Endothelial cell of umbilical vein (primary cell): ENCODE measurements at regions not wholly inside any gene's neighbourhood (a gene's known extent, or its start where the extent isn't known, plus 50 kb on each side); places are given as distances from the start of the nearest gene placed in this dataset.

Experiments used
- BruUV-seq: library from RNA; stranded (reverse); fragments of 400-500 nt; replicated peaks from 2 replicates; lab custom pipeline; 2021; lab: Mats Ljungman, UMichigan
- CTCF ChIA-PET: fragments of 300-600, 350-600 bp; sonication (Branson Sonifier 250); formaldehyde crosslinking; loops from one replicate; lab custom pipeline; 2021; ENCODE audit warnings: antibody characterized with exemption, inconsistent platforms; lab: Charles Lee
- POLR2A ChIA-PET: fragments of 300-600, 350-600 bp; sonication (Branson Sonifier 250); formaldehyde crosslinking; loops from one replicate; lab custom pipeline; 2021; ENCODE audit warnings: antibody characterized with exemption, inconsistent platforms; lab: Charles Lee
- DNase-seq: peaks from one replicate; pipeline ENCODE4 v3.0.0-alpha.2; 2011; ENCODE audit warnings: low read depth, low spot score
- FAIRE-seq: peaks from 2 replicates; lab custom pipeline; 2011; peaks lifted over from hg19 to GRCh38; lab: Jason Lieb, UNC
- H2AFZ ChIP-seq: 2 replicates; pipeline ENCODE4 v1.6.0; 2012; ENCODE audit warnings: low read depth, low read length, control low read depth, inconsistent platforms
- H3K27ac ChIP-seq: 2 replicates; pipeline ENCODE4 v1.5.1; 2011; ENCODE audit warnings: low read depth, mild to moderate bottlenecking, control low read depth, low read length, moderate library complexity; ENCODE audit not compliant: insufficient read depth
- H3K27me3 ChIP-seq, 2 experiments: 2 replicates each; pipeline versions ENCODE4 v1.6.0 to v1.6.1; 2011; ENCODE audit warnings: low read length in 2 of 2, mixed read lengths in 1 of 2; ENCODE audit not compliant: control insufficient read depth in 2 of 2, insufficient read depth in 2 of 2
- H3K36me3 ChIP-seq, 2 experiments: 2 replicates in 1 of 2; 3 replicates in 1 of 2; pipeline ENCODE4 v1.5.1; 2011; ENCODE audit warnings: low read length in 2 of 2, mild to moderate bottlenecking in 1 of 2, moderate library complexity in 1 of 2; ENCODE audit not compliant: control insufficient read depth in 2 of 2, insufficient read depth in 2 of 2; ENCODE audit errors: extremely low read depth in 1 of 2
- H3K4me1 ChIP-seq: 3 replicates; pipeline ENCODE4 v1.5.1; 2011; ENCODE audit warnings: mild to moderate bottlenecking, low read length; ENCODE audit not compliant: control insufficient read depth, insufficient read depth; ENCODE audit errors: extremely low read depth
- H3K4me2 ChIP-seq: 2 replicates; pipeline ENCODE4 v1.6.1; 2011; ENCODE audit warnings: low read length, control low read depth, mixed read lengths; ENCODE audit not compliant: insufficient read depth
- H3K4me3 ChIP-seq, 3 experiments: fragments of 200-600 bp in 1 of 3; sonication (generic), shearing (Covaris generic) in 1 of 3; replicated peaks in 1 of 3; 2 replicates each; pipeline ENCODE4 v1.5.1; 2011 to 2016; ENCODE audit warnings: control low read depth in 3 of 3, low read length in 3 of 3, mild to moderate bottlenecking in 2 of 3, inconsistent platforms in 1 of 3, low read depth in 1 of 3, moderate library complexity in 1 of 3; ENCODE audit not compliant: insufficient read depth in 1 of 3
- H3K79me2 ChIP-seq: 2 replicates; pipeline ENCODE4 v1.6.0; 2012; ENCODE audit warnings: low read length, inconsistent platforms; ENCODE audit not compliant: control insufficient read depth, insufficient read depth
- H3K9ac ChIP-seq: replicated peaks from 2 replicates; pipeline ENCODE3; 2011; ENCODE audit warnings: low read length, control low read depth; ENCODE audit not compliant: insufficient read depth; ENCODE audit errors: extremely low read depth
- H3K9me1 ChIP-seq: replicated peaks from 3 replicates; pipeline ENCODE4 v1.6.0; 2011; ENCODE audit warnings: mild to moderate bottlenecking, low read length; ENCODE audit not compliant: control insufficient read depth, insufficient read depth; ENCODE audit errors: extremely low read depth
- H3K9me3 ChIP-seq: replicated peaks from 2 replicates; pipeline ENCODE4 v1.5.1; 2012; ENCODE audit warnings: low read length, inconsistent platforms; ENCODE audit not compliant: control insufficient read depth, insufficient read depth
- H4K20me1 ChIP-seq: replicated peaks from 2 replicates; pipeline ENCODE3; 2011; ENCODE audit warnings: mild to moderate bottlenecking, low read length; ENCODE audit not compliant: control insufficient read depth, insufficient read depth; ENCODE audit errors: extremely low read depth
- CTCF ChIP-seq, 2 donors: IDR thresholded peaks; 1 replicate in 1 of 2; 2 replicates in 1 of 2; pipeline ENCODE4 v1.5.1; 2011; ENCODE audit warnings: low read length in 2 of 2, mild to moderate bottlenecking in 2 of 2, moderate library complexity in 2 of 2, control low read depth in 1 of 2, inconsistent platforms in 1 of 2, low read depth in 1 of 2; ENCODE audit not compliant: insufficient read depth in 1 of 2; ENCODE audit errors: extremely low read depth in 1 of 2
- EZH2 ChIP-seq: IDR thresholded peaks from 2 replicates; pipeline ENCODE4 v1.6.1; 2012; ENCODE audit warnings: borderline replicate concordance, low read depth, mild to moderate bottlenecking, moderate library complexity, low read length, inconsistent platforms; ENCODE audit not compliant: severe bottlenecking
- FOS ChIP-seq: IDR thresholded peaks from 2 replicates; pipeline ENCODE4 v1.6.1; 2011; ENCODE audit warnings: mild to moderate bottlenecking, low read length, moderate library complexity, borderline replicate concordance; ENCODE audit not compliant: insufficient read depth
- GATA2 ChIP-seq: IDR thresholded peaks from 2 replicates; pipeline ENCODE4 v1.7.0; 2011; ENCODE audit warnings: low read depth, mild to moderate bottlenecking, moderate library complexity, mixed read lengths, low read length; ENCODE audit not compliant: insufficient read length, insufficient read depth
- JUN ChIP-seq: IDR thresholded peaks from 2 replicates; pipeline ENCODE4 v1.6.1; 2011; ENCODE audit warnings: borderline replicate concordance, low read depth; ENCODE audit not compliant: insufficient read length, insufficient read depth
- MAX ChIP-seq: IDR thresholded peaks from 2 replicates; pipeline ENCODE4 v1.6.1; 2011; ENCODE audit not compliant: insufficient read depth, insufficient read length
- MYC ChIP-seq: IDR thresholded peaks from one replicate; pipeline ENCODE4 v1.6.1; 2011; ENCODE audit warnings: mild to moderate bottlenecking, low read depth, low read length
- POLR2A ChIP-seq: IDR thresholded peaks from 2 replicates; pipeline ENCODE4 v1.6.1; 2012; ENCODE audit warnings: low read depth, mild to moderate bottlenecking, control low read depth, low read length
- POLR2AphosphoS5 ChIP-seq: IDR thresholded peaks from 2 replicates; pipeline ENCODE4 v1.6.1; 2012; ENCODE audit warnings: low read depth, mild to moderate bottlenecking, control low read depth, low read length, moderate library complexity; ENCODE audit not compliant: insufficient read depth
- dilution Hi-C: fragments of 300-500 bp; cut with MboI; formaldehyde crosslinking; loops from one replicate; pipeline ENCODE4 v1.15.0; 2019; ENCODE audit warnings: low sequenced_read_pairs; ENCODE audit not compliant: extremely low pct_ligation_motif_present
- intact Hi-C: fragments of 100-400 bp; cut with micrococcal nuclease; formaldehyde crosslinking; loops from one replicate; pipeline ENCODE4 v1.10.0; 2022

DNA sequence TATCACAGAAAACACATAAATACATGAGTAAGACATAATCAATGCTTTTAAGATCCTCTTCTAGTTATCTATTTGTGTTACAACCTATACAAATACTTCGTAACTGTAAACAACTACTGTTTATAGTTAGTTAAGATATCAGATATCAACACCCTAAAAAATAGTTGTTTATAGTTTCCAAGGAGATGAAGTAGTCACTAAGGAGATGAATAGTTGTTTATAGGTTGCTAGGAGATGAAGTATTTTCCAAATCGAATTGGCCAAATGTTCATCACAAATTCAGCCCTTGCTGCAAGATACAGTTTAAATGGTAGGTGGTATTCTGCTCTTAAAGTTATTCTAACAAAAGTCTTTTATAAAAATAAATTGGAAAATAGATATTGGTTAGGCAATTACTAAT lies 618.2 kb upstream of the PCDH10 start:
- no peaks in the 10 kb centered on the region for H4K20me1 ChIP-seq
- no peak overlapping the region for H3K9ac ChIP-seq
- no peaks in the 10 kb centered on the region for H3K27me3 ChIP-seq
- no peaks in the 10 kb centered on the region for H3K9me3 ChIP-seq
- no TSS peak for BruUV-seq
- ChIA-PET POLR2A (no interaction called here), CTCF (interaction anchor here (1.3 to 1.6 kb wide), 2 partner anchors 9 to 11 kb away, joined by 3 to 6 read pairs; no protein-coding TSS in a partner anchor)
- H3K4me2 ChIP-seq = no peak overlapping the region
- H3K27ac ChIP-seq = no peak overlapping the region
- DNase-seq = no peak
- no peak for TF ChIP-seq EZH2
- TF ChIP-seq MAX = no peak
- TF ChIP-seq JUN = no peak
- TF ChIP-seq MYC = no peak
- TF ChIP-seq GATA2 = no peak
- no peak for TF ChIP-seq POLR2AphosphoS5
- TF ChIP-seq FOS = no peak
- no peak for TF ChIP-seq CTCF (IDR thresholded peaks at IDR 0.05; ENCODE audit: extremely low read depth in 1 of 2, insufficient read depth in 1 of 2, low read depth in 1 of 2, low read length in 2 of 2)
- no peak for TF ChIP-seq POLR2A
- H3K4me3 ChIP-seq = no peak overlapping the region
- dilution Hi-C loops (no loop called here), intact Hi-C loops (no loop called here)
- no peak for FAIRE-seq
- no peaks in the 10 kb centered on the region for H3K36me3 ChIP-seq
- H3K4me1 ChIP-seq = peaks cover 2% of the 10 kb centered on the region
- no peaks in the 10 kb centered on the region for H3K9me1 ChIP-seq
- no peaks in the 10 kb centered on the region for H3K79me2 ChIP-seq
- no peak overlapping the region for H2AFZ ChIP-seq
